Transverse colon (tissue), 3 donors: ENCODE measurements at regions not wholly inside any gene's neighbourhood (a gene's known extent, or its start where the extent isn't known, plus 50 kb on each side); places are given as distances from the start of the nearest gene placed in this dataset.

Source experiments
- CTCF ChIP-seq, 5 experiments: fragments of 200-600 bp in 3 of 5; fragments of 450-650 bp in 2 of 5; sonication (generic) in 3 of 5; IDR thresholded peaks; 1 replicate in 2 of 5; 2 replicates in 3 of 5; pipeline ENCODE4 v1.5.1; 2016 to 2017; ENCODE audit warnings: antibody characterized with exemption in 5 of 5, inconsistent platforms in 3 of 5, mild to moderate bottlenecking in 2 of 5, moderate library complexity in 1 of 5
- EP300 ChIP-seq: sonication (generic); formaldehyde crosslinking; IDR thresholded peaks from one replicate; pipeline ENCODE4 v1.6.1; 2017; ENCODE audit warnings: antibody characterized with exemption, low read depth

GRCh38 chr20:60338556-60338955 lies 380.3 kb downstream of the CDH26 start:
- TF ChIP-seq EP300, result no peak
- TF ChIP-seq CTCF (IDR thresholded peaks at IDR 0.05), result no peak
